Transverse colon (tissue), 3 donors: ENCODE measurements at regions not wholly inside any gene's neighbourhood (a gene's known extent, or its start where the extent isn't known, plus 50 kb on each side); places are given as distances from the start of the nearest gene placed in this dataset.

Source experiments
- EP300 ChIP-seq: sonication (generic); formaldehyde crosslinking; IDR thresholded peaks from one replicate; pipeline ENCODE4 v1.6.1; 2017; ENCODE audit warnings: antibody characterized with exemption, low read depth
- TF ChIP-seq, protein P1 (sequence below), 5 experiments: fragments of 200-600 bp in 3 of 5; fragments of 450-650 bp in 2 of 5; sonication (generic) in 3 of 5; IDR thresholded peaks; 1 replicate in 2 of 5; 2 replicates in 3 of 5; pipeline ENCODE4 v1.5.1; 2016 to 2017; ENCODE audit warnings: antibody characterized with exemption in 5 of 5, inconsistent platforms in 3 of 5, mild to moderate bottlenecking in 2 of 5, moderate library complexity in 1 of 5

DNA sequence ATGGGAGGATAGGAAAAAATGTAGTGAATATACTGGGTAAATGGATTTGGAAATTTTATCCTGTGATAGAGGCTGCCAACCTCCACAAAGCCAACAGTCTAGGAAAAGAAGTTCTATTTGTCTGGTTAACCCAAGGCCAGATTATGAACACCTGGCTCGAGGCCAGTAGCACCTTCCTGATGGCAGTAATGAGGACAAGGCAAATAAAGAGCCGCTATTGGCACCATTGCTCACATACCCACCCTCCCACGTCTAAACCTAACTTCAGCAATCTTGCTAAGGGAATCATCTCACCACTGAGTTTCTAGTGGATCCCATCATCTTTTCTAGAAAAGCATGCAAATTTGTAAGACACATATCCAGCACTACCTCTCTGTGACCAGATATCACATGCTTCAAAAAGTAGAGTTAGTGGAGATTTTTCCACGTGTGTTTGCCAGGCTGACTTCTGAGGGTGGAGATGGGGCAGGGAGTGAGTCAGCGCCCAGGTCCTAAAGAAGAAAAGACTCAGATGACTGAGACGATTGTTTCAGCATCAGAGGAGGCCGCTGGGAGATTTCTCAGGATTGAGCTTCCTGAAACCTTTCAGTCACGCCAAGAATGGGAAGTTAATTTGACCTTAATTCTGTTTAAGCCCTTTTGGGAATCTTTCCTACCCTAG lies 362.9 kb downstream of the EMP1 start:
- TF ChIP-seq, protein P1, sequence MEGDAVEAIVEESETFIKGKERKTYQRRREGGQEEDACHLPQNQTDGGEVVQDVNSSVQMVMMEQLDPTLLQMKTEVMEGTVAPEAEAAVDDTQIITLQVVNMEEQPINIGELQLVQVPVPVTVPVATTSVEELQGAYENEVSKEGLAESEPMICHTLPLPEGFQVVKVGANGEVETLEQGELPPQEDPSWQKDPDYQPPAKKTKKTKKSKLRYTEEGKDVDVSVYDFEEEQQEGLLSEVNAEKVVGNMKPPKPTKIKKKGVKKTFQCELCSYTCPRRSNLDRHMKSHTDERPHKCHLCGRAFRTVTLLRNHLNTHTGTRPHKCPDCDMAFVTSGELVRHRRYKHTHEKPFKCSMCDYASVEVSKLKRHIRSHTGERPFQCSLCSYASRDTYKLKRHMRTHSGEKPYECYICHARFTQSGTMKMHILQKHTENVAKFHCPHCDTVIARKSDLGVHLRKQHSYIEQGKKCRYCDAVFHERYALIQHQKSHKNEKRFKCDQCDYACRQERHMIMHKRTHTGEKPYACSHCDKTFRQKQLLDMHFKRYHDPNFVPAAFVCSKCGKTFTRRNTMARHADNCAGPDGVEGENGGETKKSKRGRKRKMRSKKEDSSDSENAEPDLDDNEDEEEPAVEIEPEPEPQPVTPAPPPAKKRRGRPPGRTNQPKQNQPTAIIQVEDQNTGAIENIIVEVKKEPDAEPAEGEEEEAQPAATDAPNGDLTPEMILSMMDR (IDR thresholded peaks at IDR 0.05), result no peak
- no peak for TF ChIP-seq EP300
